ENCODE measurements at regions not wholly inside any gene's neighbourhood (a gene's known extent, or its start where the extent isn't known, plus 50 kb on each side); places are given as distances from the start of the nearest gene placed in this dataset.

DNA sequence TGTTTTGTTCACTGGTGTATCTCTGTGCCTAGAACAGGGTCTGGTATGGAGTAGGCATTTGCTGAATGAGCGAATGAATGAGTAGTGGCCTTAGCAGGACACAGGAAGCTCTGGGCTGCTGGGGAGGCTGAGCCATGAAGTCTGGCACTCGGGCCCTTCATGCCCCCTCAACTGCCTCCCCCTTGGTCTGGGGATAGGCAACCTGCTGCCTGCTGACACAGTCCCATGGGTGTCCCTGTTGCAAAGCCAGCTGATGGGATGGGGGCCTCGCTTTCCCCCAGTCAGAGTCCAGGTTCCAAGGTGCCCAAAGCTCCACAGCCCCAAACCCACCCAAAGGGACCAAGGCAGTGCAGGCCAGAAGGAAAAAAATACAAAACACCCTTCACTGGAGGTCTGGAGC is 107.0 kb upstream of the CASZ1 start:
- peaks cover 5 to 8% (median 6%) of the 10 kb centered on the region in 3 donors for H3K27me3 Mint-ChIP-seq (ENCODE audit: low read depth in 3 of 3)
- no peak for DNase-seq
- peaks cover 35% of the 10 kb centered on the region for H3K4me1 Mint-ChIP-seq
- Histone ChIP-seq H3K27me3 (ENCODE audit: control insufficient read depth in 2 of 2, insufficient read depth in 2 of 2, low read length in 2 of 2) (no peaks in the 10 kb centered on the region), H3K27ac (ENCODE audit: low read depth in 1 of 2, low read length in 2 of 2) (no peak overlapping the region), H2AFZ (ENCODE audit: insufficient read depth, low read depth, low read length, poor library complexity, severe bottlenecking) (peak overlapping the region; percentile 59), H3K9ac (ENCODE audit: insufficient read depth, low read length, poor library complexity, severe bottlenecking) (no peak overlapping the region), H3K36me3 (replicated peaks in 1 of 2; ENCODE audit: control insufficient read depth in 1 of 2, insufficient read depth in 2 of 2, low read length in 2 of 2) (no peaks in the 10 kb centered on the region), H3K9me3 (replicated peaks in 1 of 2; ENCODE audit: control insufficient read depth in 1 of 2, insufficient read depth in 1 of 2, low read length in 2 of 2) (no peaks in the 10 kb centered on the region), H4K20me1 (ENCODE audit: insufficient read depth, low read length) (no peaks in the 10 kb centered on the region), H3K79me2 (ENCODE audit: insufficient read depth, low read length) (no peaks in the 10 kb centered on the region), H3K4me1 (ENCODE audit: control insufficient read depth in 1 of 2, insufficient read depth in 2 of 2, low read length in 2 of 2) (peaks cover 25 to 28% of the 10 kb centered on the region in 2 donors), H3K4me2 (replicated peaks; ENCODE audit: extremely low read depth, low read length, poor library complexity, severe bottlenecking) (no peak overlapping the region), H3K4me3 (replicated peaks in 1 of 3; ENCODE audit: low read depth in 2 of 3, low read length in 3 of 3) (no peak overlapping the region)
- no peaks in the 10 kb centered on the region for H3K9me3 Mint-ChIP-seq
- H3K27ac Mint-ChIP-seq = no peak overlapping the region
- no peaks in the 10 kb centered on the region for H3K36me3 Mint-ChIP-seq
- no peak overlapping the region for H3K4me3 Mint-ChIP-seq
- intact Hi-C loops (cut with micrococcal nuclease) = no loop called here
- WGBS (ENCODE audit: insufficient coverage) = 100% methylated on average over 3 of the region's 3 CpGs
- TF ChIP-seq, protein P1, sequence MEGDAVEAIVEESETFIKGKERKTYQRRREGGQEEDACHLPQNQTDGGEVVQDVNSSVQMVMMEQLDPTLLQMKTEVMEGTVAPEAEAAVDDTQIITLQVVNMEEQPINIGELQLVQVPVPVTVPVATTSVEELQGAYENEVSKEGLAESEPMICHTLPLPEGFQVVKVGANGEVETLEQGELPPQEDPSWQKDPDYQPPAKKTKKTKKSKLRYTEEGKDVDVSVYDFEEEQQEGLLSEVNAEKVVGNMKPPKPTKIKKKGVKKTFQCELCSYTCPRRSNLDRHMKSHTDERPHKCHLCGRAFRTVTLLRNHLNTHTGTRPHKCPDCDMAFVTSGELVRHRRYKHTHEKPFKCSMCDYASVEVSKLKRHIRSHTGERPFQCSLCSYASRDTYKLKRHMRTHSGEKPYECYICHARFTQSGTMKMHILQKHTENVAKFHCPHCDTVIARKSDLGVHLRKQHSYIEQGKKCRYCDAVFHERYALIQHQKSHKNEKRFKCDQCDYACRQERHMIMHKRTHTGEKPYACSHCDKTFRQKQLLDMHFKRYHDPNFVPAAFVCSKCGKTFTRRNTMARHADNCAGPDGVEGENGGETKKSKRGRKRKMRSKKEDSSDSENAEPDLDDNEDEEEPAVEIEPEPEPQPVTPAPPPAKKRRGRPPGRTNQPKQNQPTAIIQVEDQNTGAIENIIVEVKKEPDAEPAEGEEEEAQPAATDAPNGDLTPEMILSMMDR (IDR thresholded peaks at IDR 0.05) = no peak

DNA sequence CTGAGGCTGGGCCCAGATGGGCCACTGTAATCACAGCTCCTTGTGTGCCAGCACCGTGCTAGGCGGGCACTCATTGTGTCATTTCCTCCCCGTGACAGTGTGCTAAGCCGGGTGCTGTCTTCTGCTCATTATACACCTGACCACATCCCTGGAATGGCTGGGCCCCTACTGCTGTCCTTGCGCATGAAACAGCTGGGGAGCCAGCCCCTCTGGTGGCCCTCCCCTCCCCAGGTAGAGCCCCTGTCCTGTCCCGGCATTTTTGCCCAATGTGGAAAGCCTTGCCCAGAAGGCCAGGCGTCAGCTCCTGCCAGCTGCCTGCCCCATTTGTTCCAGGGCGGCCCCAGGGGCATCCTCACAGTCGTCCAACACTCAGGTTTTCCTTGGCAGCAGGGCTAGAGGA is 107.4 kb upstream of the CASZ1 start:
- Mint-ChIP-seq H3K9me3 (no peaks in the 10 kb centered on the region), H3K36me3 (no peaks in the 10 kb centered on the region), H3K27ac (peak overlapping the region in 1 of 7 donors; percentile 25), H3K4me1 (peaks cover 35% of the 10 kb centered on the region), H3K4me3 (no peak overlapping the region), H3K27me3 (ENCODE audit: low read depth in 3 of 3) (peaks cover 3 to 6% (median 6%) of the 10 kb centered on the region in 3 donors)
- no peak for DNase-seq
- no peak overlapping the region for H3K4me3 ChIP-seq (replicated peaks in 1 of 3; ENCODE audit: low read depth in 2 of 3, low read length in 3 of 3)
- no peak overlapping the region for H3K4me2 ChIP-seq (replicated peaks; ENCODE audit: extremely low read depth, low read length, poor library complexity, severe bottlenecking)
- H3K4me1 ChIP-seq (ENCODE audit: control insufficient read depth in 1 of 2, insufficient read depth in 2 of 2, low read length in 2 of 2) = peaks cover 25 to 28% of the 10 kb centered on the region in 2 donors
- 29% methylated on average over 9 of the region's 9 CpGs for WGBS (ENCODE audit: insufficient coverage)
- no peaks in the 10 kb centered on the region for H3K79me2 ChIP-seq (ENCODE audit: insufficient read depth, low read length)
- H3K9ac ChIP-seq (ENCODE audit: insufficient read depth, low read length, poor library complexity, severe bottlenecking) = no peak overlapping the region
- H2AFZ ChIP-seq (ENCODE audit: insufficient read depth, low read depth, low read length, poor library complexity, severe bottlenecking) = peak overlapping the region; percentile 59
- intact Hi-C loops (cut with micrococcal nuclease) = no loop called here
- no peaks in the 10 kb centered on the region for H3K9me3 ChIP-seq (replicated peaks in 1 of 2; ENCODE audit: control insufficient read depth in 1 of 2, insufficient read depth in 1 of 2, low read length in 2 of 2)
- H4K20me1 ChIP-seq (ENCODE audit: insufficient read depth, low read length) = no peaks in the 10 kb centered on the region
- TF ChIP-seq, protein P1 (IDR thresholded peaks at IDR 0.05) = no peak
- H3K27me3 ChIP-seq (ENCODE audit: control insufficient read depth in 2 of 2, insufficient read depth in 2 of 2, low read length in 2 of 2) = no peaks in the 10 kb centered on the region
- no peak overlapping the region for H3K27ac ChIP-seq (ENCODE audit: low read depth in 1 of 2, low read length in 2 of 2)
- H3K36me3 ChIP-seq (replicated peaks in 1 of 2; ENCODE audit: control insufficient read depth in 1 of 2, insufficient read depth in 2 of 2, low read length in 2 of 2) = no peaks in the 10 kb centered on the region

Data from CD14-positive monocyte (primary cell).